BLaER1 (cell line): ENCODE measurements at regions not wholly inside any gene's neighbourhood (a gene's known extent, or its start where the extent isn't known, plus 50 kb on each side); places are given as distances from the start of the nearest gene placed in this dataset.
"Not testable (repeated sequence)": the region's sequence is repeated elsewhere in the genome, so short reads cannot be mapped to it uniquely, and the experiment has no call there.

Experiments used
- H3K27ac ChIP-seq: shearing (Covaris generic); formaldehyde crosslinking; 2 replicates; pipeline ENCODE4 v1.8.1; 2022
- H3K27me3 ChIP-seq: shearing (Covaris generic); formaldehyde crosslinking; 2 replicates; pipeline ENCODE4 v1.8.1; 2022
- H3K36me3 ChIP-seq: shearing (Covaris generic); formaldehyde crosslinking; 2 replicates; pipeline ENCODE4 v1.8.1; 2022
- H3K4me1 ChIP-seq: shearing (Covaris generic); formaldehyde crosslinking; 2 replicates; pipeline ENCODE4 v1.8.1; 2022
- H3K4me2 ChIP-seq: shearing (Covaris generic); formaldehyde crosslinking; 2 replicates; pipeline ENCODE4 v1.8.1; 2022
- H3K4me3 ChIP-seq: shearing (Covaris generic); formaldehyde crosslinking; 2 replicates; pipeline ENCODE4 v1.8.1; 2022
- H3K9ac ChIP-seq: shearing (Covaris generic); formaldehyde crosslinking; 2 replicates; pipeline ENCODE4 v1.8.1; 2022
- H3K9me3 ChIP-seq: shearing (Covaris generic); formaldehyde crosslinking; 2 replicates; pipeline ENCODE4 v1.8.1; 2022
- H4K20me1 ChIP-seq: shearing (Covaris generic); formaldehyde crosslinking; 2 replicates; pipeline ENCODE4 v1.8.1; 2022
- Cebpa-rat ChIP-seq: shearing (Covaris generic); IDR thresholded peaks from 2 replicates; pipeline ENCODE4 v1.8.1; 2022

- TF ChIP-seq Cebpa-rat: no peak
- Histone ChIP-seq H3K36me3 (no peaks in the 10 kb centered on the region), H3K4me3 (no peak overlapping the region), H3K4me2 (no peak overlapping the region), H3K9ac (no peak overlapping the region), H3K27me3 (no peaks in the 10 kb centered on the region), H3K27ac (no peak overlapping the region), H3K9me3 (peaks cover 15% of the 10 kb centered on the region), H4K20me1 (no peaks in the 10 kb centered on the region), H3K4me1 (no peaks in the 10 kb centered on the region)
Measured at GRCh38 chr17:51481370-51481769, 221.0 kb downstream of the UTP18 start.

GRCh38 chr17:51482248-51482647, 221.9 kb downstream of the UTP18 start:
- H3K9ac ChIP-seq, H4K20me1 ChIP-seq, H3K4me2 ChIP-seq, H3K4me1 ChIP-seq, H3K27me3 ChIP-seq, H3K4me3 ChIP-seq, H3K27ac ChIP-seq, H3K36me3 ChIP-seq: not testable (repeated sequence)
- peaks cover 15% of the 10 kb centered on the region for H3K9me3 ChIP-seq

- Histone ChIP-seq H4K20me1 (no peaks in the 10 kb centered on the region), H3K4me3 (no peak overlapping the region), H3K9ac (no peak overlapping the region), H3K27ac (no peak overlapping the region), H3K27me3 (no peaks in the 10 kb centered on the region), H3K36me3 (no peaks in the 10 kb centered on the region), H3K9me3 (peaks cover 11% of the 10 kb centered on the region), H3K4me1 (no peaks in the 10 kb centered on the region), H3K4me2 (no peak overlapping the region)
- no peak for TF ChIP-seq Cebpa-rat
Measured at GRCh38 chr17:51486091-51486490, 225.7 kb downstream of the UTP18 start.

- Histone ChIP-seq H3K4me1 (no peaks in the 10 kb centered on the region), H3K9ac (no peak overlapping the region), H3K27ac (no peak overlapping the region), H3K27me3 (no peaks in the 10 kb centered on the region), H3K36me3 (no peaks in the 10 kb centered on the region), H3K9me3 (peaks cover 2% of the 10 kb centered on the region), H4K20me1 (no peaks in the 10 kb centered on the region), H3K4me3 (no peak overlapping the region), H3K4me2 (no peak overlapping the region)
- no peak for TF ChIP-seq Cebpa-rat
Measured at GRCh38 chr17:51486885-51487520, 226.7 kb downstream of the UTP18 start.

- no peak for TF ChIP-seq Cebpa-rat
- H4K20me1 ChIP-seq: no peaks in the 10 kb centered on the region
- H3K9ac ChIP-seq: no peak overlapping the region
- H3K4me3 ChIP-seq: no peak overlapping the region
- H3K4me1 ChIP-seq: no peaks in the 10 kb centered on the region
- H3K9me3 ChIP-seq: no peaks in the 10 kb centered on the region
- no peak overlapping the region for H3K27ac ChIP-seq
- H3K36me3 ChIP-seq: no peaks in the 10 kb centered on the region
- no peak overlapping the region for H3K4me2 ChIP-seq
- H3K27me3 ChIP-seq: no peaks in the 10 kb centered on the region
Measured at GRCh38 chr17:51487947-51488346, 227.6 kb downstream of the UTP18 start.

GRCh38 chr17:51491416-51491815, 231.1 kb downstream of the UTP18 start:
- Histone ChIP-seq H3K27ac (no peak overlapping the region), H3K36me3 (no peaks in the 10 kb centered on the region), H3K27me3 (no peaks in the 10 kb centered on the region), H3K9me3 (no peaks in the 10 kb centered on the region), H4K20me1 (no peaks in the 10 kb centered on the region), H3K4me2 (no peak overlapping the region), H3K4me3 (no peak overlapping the region), H3K4me1 (no peaks in the 10 kb centered on the region), H3K9ac (no peak overlapping the region)
- no peak for TF ChIP-seq Cebpa-rat

GRCh38 chr17:51493206-51493605, 232.9 kb downstream of the UTP18 start:
- H4K20me1 ChIP-seq: no peaks in the 10 kb centered on the region
- H3K4me3 ChIP-seq: no peak overlapping the region
- no peak overlapping the region for H3K4me2 ChIP-seq
- no peaks in the 10 kb centered on the region for H3K9me3 ChIP-seq
- no peak overlapping the region for H3K27ac ChIP-seq
- no peaks in the 10 kb centered on the region for H3K36me3 ChIP-seq
- H3K4me1 ChIP-seq: no peaks in the 10 kb centered on the region
- no peak for TF ChIP-seq Cebpa-rat
- H3K27me3 ChIP-seq: no peaks in the 10 kb centered on the region
- H3K9ac ChIP-seq: no peak overlapping the region

GRCh38 chr17:51496378-51496777, 236.0 kb downstream of the UTP18 start:
- no peaks in the 10 kb centered on the region for H3K36me3 ChIP-seq
- no peaks in the 10 kb centered on the region for H3K4me1 ChIP-seq
- H4K20me1 ChIP-seq: no peaks in the 10 kb centered on the region
- no peak overlapping the region for H3K9ac ChIP-seq
- H3K27ac ChIP-seq: no peak overlapping the region
- no peaks in the 10 kb centered on the region for H3K27me3 ChIP-seq
- no peak overlapping the region for H3K4me2 ChIP-seq
- TF ChIP-seq Cebpa-rat: no peak
- H3K4me3 ChIP-seq: no peak overlapping the region
- H3K9me3 ChIP-seq: no peaks in the 10 kb centered on the region

GRCh38 chr17:51499897-51500296, 239.6 kb downstream of the UTP18 start:
- no peak for TF ChIP-seq Cebpa-rat
- Histone ChIP-seq H3K9me3 (no peaks in the 10 kb centered on the region), H3K27ac (no peak overlapping the region), H3K27me3 (no peaks in the 10 kb centered on the region), H3K4me1 (no peaks in the 10 kb centered on the region), H3K9ac (no peak overlapping the region), H3K4me2 (no peak overlapping the region), H4K20me1 (no peaks in the 10 kb centered on the region), H3K36me3 (no peaks in the 10 kb centered on the region), H3K4me3 (no peak overlapping the region)

- no peak for TF ChIP-seq Cebpa-rat
- Histone ChIP-seq H4K20me1 (no peaks in the 10 kb centered on the region), H3K4me3 (no peak overlapping the region), H3K27ac (no peak overlapping the region), H3K9ac (no peak overlapping the region), H3K27me3 (no peaks in the 10 kb centered on the region), H3K9me3 (no peaks in the 10 kb centered on the region), H3K4me2 (no peak overlapping the region), H3K4me1 (no peaks in the 10 kb centered on the region), H3K36me3 (no peaks in the 10 kb centered on the region)
Measured at GRCh38 chr17:51500454-51500853, 240.1 kb downstream of the UTP18 start.

GRCh38 chr17:51505450-51505849, 245.1 kb downstream of the UTP18 start:
- Histone ChIP-seq H3K4me1 (no peaks in the 10 kb centered on the region), H3K4me3 (no peak overlapping the region), H3K9ac (no peak overlapping the region), H3K36me3 (no peaks in the 10 kb centered on the region), H4K20me1 (no peaks in the 10 kb centered on the region), H3K9me3 (no peaks in the 10 kb centered on the region), H3K27me3 (no peaks in the 10 kb centered on the region), H3K27ac (no peak overlapping the region), H3K4me2 (no peak overlapping the region)
- no peak for TF ChIP-seq Cebpa-rat
